ENCODE measurements at regions not wholly inside any gene's neighbourhood (a gene's known extent, or its start where the extent isn't known, plus 50 kb on each side); places are given as distances from the start of the nearest gene placed in this dataset.

DNA sequence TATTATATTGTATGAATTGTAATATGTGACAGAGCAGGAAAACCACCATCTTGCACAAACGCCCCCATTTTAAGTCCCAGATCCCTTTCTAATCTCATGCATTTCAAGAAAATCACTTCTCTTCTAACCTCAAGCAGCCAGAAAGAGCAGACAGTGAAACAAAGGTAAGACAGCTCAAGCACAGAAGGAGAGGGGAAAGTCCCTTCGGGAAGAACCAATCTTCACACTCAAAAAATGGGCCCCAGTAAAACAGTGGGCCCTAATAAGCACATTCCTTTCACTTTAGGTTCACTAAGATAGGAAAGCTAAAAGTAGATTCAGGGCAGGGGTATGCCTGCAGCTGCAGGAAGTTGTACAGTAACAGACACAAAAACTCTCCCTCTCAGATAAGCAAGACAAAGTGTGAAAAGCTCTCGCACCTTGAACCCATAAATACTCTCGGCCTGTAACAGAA is 1268.7 kb downstream of the SI start:
- TF ChIP-seq, protein P1, sequence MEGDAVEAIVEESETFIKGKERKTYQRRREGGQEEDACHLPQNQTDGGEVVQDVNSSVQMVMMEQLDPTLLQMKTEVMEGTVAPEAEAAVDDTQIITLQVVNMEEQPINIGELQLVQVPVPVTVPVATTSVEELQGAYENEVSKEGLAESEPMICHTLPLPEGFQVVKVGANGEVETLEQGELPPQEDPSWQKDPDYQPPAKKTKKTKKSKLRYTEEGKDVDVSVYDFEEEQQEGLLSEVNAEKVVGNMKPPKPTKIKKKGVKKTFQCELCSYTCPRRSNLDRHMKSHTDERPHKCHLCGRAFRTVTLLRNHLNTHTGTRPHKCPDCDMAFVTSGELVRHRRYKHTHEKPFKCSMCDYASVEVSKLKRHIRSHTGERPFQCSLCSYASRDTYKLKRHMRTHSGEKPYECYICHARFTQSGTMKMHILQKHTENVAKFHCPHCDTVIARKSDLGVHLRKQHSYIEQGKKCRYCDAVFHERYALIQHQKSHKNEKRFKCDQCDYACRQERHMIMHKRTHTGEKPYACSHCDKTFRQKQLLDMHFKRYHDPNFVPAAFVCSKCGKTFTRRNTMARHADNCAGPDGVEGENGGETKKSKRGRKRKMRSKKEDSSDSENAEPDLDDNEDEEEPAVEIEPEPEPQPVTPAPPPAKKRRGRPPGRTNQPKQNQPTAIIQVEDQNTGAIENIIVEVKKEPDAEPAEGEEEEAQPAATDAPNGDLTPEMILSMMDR (IDR thresholded peaks at IDR 0.05; ENCODE audit: control insufficient read depth, insufficient read depth, low read depth, low read length, missing control alignments), result no peak
- no peak for DNase-seq (ENCODE audit: low read depth)
- no peak overlapping the region for H3K4me3 ChIP-seq (ENCODE audit: control insufficient read depth, low read depth, low read length)

DNA sequence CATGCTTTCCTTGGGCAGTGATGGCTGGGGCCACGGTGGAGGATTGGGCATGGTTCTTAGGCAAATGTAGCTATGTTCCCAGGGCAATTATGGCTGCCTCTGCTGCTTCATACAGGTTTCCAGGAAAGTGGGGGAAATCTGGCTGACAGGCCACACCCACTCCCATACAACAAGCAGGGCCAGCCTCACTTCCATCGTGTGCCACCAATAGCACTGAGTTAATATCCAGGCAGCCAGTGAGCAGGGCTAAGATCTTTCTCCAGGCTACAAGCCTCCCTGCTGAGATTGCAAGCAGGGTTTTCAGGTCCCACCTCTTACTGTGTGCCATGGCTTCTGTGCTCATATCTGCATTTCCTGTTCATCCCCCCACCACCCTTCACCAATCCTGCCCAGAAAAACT is 1291.9 kb downstream of the SI start:
- H3K4me3 ChIP-seq (ENCODE audit: control insufficient read depth, low read depth, low read length), result no peak overlapping the region
- TF ChIP-seq, protein P1 (IDR thresholded peaks at IDR 0.05; ENCODE audit: control insufficient read depth, insufficient read depth, low read depth, low read length, missing control alignments), result no peak
- no peak for DNase-seq (ENCODE audit: low read depth)

GRCh38 chr3:163785693-163786092 is 1292.6 kb downstream of the SI start:
- no peak overlapping the region for H3K4me3 ChIP-seq (ENCODE audit: control insufficient read depth, low read depth, low read length)
- TF ChIP-seq, protein P1 (IDR thresholded peaks at IDR 0.05; ENCODE audit: control insufficient read depth, insufficient read depth, low read depth, low read length, missing control alignments), result no peak
- no peak for DNase-seq (ENCODE audit: low read depth)

DNA sequence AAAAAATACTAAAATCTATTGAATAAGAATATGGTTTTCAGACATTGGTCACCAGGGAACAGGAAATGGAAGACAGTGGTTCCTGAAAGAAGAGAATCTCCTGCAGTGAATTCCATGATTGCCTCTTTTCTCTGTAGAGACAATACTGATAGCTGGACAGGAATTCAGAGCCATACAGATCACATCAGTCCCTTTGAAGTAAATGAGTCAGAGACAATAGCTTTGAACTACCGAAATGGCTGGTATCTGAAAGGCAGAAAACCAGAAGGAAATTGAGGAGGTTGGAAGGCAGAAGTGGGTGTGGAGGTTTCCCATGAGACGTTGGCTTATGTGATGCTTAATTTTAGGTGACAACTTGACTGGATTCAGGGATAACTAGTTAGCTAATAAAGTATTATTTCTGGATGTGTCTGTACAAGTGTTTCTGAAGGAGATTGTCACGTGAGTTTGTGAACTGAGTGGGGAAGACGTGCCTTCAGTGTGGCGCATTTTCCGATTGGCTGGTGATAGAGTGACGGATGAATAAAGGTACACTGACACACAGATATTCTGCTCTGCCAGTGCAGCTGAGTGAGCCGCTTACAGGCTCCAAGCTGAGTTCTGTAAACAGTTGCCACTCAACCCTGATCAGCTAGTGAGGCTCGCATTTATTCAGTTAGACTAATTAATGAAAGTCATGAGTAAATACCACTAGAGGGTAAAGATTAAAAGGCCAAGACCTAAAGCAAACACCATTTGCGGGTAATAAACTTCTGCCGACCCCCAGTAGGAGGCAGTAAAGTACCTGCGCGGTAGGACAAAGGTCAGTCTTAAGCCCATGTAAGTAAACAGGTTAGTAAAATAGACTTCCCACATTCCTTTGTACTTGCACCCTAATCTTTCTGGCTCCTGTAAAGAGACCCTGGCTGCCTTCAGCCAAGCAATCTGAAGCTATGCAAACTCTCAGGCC is 1298.6 kb downstream of the SI start:
- H3K4me3 ChIP-seq (ENCODE audit: control insufficient read depth, low read depth, low read length), result no peak overlapping the region
- TF ChIP-seq, protein P1 (IDR thresholded peaks at IDR 0.05; ENCODE audit: control insufficient read depth, insufficient read depth, low read depth, low read length, missing control alignments), result no peak
- no peak for DNase-seq (ENCODE audit: low read depth)

- TF ChIP-seq, protein P1 (IDR thresholded peaks at IDR 0.05; ENCODE audit: control insufficient read depth, insufficient read depth, low read depth, low read length, missing control alignments), result no peak
- no peak overlapping the region for H3K4me3 ChIP-seq (ENCODE audit: control insufficient read depth, low read depth, low read length)
- DNase-seq (ENCODE audit: low read depth), result no peak
These were observed 1301.6 kb downstream of the SI start for GRCh38 chr3:163776743-163777142.

- TF ChIP-seq, protein P1 (IDR thresholded peaks at IDR 0.05; ENCODE audit: control insufficient read depth, insufficient read depth, low read depth, low read length, missing control alignments), result no peak
- no peak for DNase-seq (ENCODE audit: low read depth)
- H3K4me3 ChIP-seq (ENCODE audit: control insufficient read depth, low read depth, low read length), result no peak overlapping the region
These were observed 1305.2 kb downstream of the SI start for GRCh38 chr3:163773136-163773535.
